ENCODE measurements at regions not wholly inside any gene's neighbourhood (a gene's known extent, or its start where the extent isn't known, plus 50 kb on each side); places are given as distances from the start of the nearest gene placed in this dataset.

DNA sequence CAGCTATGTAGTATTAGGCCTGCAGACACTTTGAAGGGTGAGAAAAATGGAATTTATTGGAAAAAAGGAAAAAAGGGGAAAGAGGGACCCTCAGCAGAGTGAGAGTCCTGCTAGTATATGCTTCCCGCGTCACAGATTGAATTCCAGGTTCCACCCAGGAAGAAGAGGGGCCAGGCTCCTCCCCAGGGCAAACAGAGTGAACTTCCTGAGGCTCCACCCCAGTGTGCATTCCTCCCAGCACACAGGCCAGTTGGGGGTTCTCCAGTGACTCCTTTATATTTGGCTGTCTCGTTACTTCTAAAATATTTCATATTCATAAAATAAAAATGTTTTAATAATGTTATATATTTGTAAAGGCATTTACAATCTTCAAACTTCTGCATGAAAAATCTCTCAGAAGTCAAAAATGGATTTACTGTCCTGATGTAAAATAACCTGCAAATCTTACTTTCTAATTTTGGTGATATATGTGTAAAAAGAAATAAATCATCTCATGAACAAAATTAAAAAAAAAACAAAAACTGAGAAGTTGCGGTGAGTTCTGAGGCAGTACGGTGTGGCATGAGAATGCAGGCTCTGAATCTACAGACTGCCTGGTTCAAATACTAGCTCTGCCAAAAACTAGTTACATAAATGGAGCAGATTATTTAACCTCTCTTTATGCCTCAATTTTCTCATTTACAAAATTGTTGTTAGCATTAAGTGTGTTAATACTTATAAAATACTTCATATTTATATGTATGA is 175.8 kb upstream of the P2RY1 start:
- TF ChIP-seq POLR2A (IDR thresholded peaks at IDR 0.05; ENCODE audit: low read depth, low read length) = no peak
- TF ChIP-seq EZH2 (IDR thresholded peaks at IDR 0.05; ENCODE audit: borderline replicate concordance, low read depth, low read length, severe bottlenecking) = no peak
- TF ChIP-seq JUN (IDR thresholded peaks at IDR 0.05; ENCODE audit: borderline replicate concordance, insufficient read depth, insufficient read length, low read depth) = no peak

All from endothelial cell of umbilical vein (primary cell).